ENCODE measurements at regions not wholly inside any gene's neighbourhood (a gene's known extent, or its start where the extent isn't known, plus 50 kb on each side); places are given as distances from the start of the nearest gene placed in this dataset.

DNA sequence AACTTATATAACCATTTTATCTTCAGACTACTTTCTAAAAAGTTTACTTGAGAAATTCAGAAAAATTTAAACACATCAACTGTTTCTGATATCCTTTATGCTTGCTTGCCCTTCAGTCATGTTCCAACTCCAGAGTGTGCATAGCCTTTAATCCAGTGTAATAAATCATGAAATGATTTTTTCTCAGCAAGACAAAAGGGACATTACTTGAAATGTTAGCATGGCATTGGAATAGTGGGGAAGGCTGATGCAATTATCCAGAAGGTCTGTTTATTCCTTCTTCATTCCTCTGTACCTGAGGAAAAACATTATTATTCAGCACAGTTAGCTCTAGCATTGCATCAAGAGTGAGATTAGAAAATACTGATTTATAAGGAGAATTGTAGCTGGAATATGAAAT, 209.9 kb downstream of the SLC7A11 start:
- no peak for TF ChIP-seq POLR2AphosphoS5 (IDR thresholded peaks at IDR 0.05; ENCODE audit: low read depth, low read length)
- TF ChIP-seq, protein P1, sequence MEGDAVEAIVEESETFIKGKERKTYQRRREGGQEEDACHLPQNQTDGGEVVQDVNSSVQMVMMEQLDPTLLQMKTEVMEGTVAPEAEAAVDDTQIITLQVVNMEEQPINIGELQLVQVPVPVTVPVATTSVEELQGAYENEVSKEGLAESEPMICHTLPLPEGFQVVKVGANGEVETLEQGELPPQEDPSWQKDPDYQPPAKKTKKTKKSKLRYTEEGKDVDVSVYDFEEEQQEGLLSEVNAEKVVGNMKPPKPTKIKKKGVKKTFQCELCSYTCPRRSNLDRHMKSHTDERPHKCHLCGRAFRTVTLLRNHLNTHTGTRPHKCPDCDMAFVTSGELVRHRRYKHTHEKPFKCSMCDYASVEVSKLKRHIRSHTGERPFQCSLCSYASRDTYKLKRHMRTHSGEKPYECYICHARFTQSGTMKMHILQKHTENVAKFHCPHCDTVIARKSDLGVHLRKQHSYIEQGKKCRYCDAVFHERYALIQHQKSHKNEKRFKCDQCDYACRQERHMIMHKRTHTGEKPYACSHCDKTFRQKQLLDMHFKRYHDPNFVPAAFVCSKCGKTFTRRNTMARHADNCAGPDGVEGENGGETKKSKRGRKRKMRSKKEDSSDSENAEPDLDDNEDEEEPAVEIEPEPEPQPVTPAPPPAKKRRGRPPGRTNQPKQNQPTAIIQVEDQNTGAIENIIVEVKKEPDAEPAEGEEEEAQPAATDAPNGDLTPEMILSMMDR (IDR thresholded peaks at IDR 0.05): no peak
- TF ChIP-seq, protein P2, sequence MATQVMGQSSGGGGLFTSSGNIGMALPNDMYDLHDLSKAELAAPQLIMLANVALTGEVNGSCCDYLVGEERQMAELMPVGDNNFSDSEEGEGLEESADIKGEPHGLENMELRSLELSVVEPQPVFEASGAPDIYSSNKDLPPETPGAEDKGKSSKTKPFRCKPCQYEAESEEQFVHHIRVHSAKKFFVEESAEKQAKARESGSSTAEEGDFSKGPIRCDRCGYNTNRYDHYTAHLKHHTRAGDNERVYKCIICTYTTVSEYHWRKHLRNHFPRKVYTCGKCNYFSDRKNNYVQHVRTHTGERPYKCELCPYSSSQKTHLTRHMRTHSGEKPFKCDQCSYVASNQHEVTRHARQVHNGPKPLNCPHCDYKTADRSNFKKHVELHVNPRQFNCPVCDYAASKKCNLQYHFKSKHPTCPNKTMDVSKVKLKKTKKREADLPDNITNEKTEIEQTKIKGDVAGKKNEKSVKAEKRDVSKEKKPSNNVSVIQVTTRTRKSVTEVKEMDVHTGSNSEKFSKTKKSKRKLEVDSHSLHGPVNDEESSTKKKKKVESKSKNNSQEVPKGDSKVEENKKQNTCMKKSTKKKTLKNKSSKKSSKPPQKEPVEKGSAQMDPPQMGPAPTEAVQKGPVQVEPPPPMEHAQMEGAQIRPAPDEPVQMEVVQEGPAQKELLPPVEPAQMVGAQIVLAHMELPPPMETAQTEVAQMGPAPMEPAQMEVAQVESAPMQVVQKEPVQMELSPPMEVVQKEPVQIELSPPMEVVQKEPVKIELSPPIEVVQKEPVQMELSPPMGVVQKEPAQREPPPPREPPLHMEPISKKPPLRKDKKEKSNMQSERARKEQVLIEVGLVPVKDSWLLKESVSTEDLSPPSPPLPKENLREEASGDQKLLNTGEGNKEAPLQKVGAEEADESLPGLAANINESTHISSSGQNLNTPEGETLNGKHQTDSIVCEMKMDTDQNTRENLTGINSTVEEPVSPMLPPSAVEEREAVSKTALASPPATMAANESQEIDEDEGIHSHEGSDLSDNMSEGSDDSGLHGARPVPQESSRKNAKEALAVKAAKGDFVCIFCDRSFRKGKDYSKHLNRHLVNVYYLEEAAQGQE (IDR thresholded peaks at IDR 0.05; ENCODE audit: insufficient read depth in 1 of 2, low read depth in 2 of 2, low read length in 1 of 2): no peak
- no peak for TF ChIP-seq SIN3A (IDR thresholded peaks at IDR 0.05; ENCODE audit: borderline replicate concordance, insufficient read depth, low read depth, low read length)
- TF ChIP-seq TCF7L2 (IDR thresholded peaks at IDR 0.05; ENCODE audit: low read depth, low read length): no peak

All from Panc1 (cell line).